HG03575 (cell line): ENCODE measurements at regions not wholly inside any gene's neighbourhood (a gene's known extent, or its start where the extent isn't known, plus 50 kb on each side); places are given as distances from the start of the nearest gene placed in this dataset.

Source experiments
- ATAC-seq: cut with Tn5 transposase; IDR thresholded peaks from one replicate; pipeline ENCODE4 v1.9.1; 2021; ENCODE audit not compliant: unreplicated experiment, insufficient number of reproducible peaks, low FRiP score; ENCODE audit errors: extremely low read depth

GRCh38 chr13:39225860-39226259 is 187.6 kb downstream of the NHLRC3 start:
- ATAC-seq = no peak

- no peak for ATAC-seq
Measured at GRCh38 chr13:39226359-39226758, 188.1 kb downstream of the NHLRC3 start.

DNA sequence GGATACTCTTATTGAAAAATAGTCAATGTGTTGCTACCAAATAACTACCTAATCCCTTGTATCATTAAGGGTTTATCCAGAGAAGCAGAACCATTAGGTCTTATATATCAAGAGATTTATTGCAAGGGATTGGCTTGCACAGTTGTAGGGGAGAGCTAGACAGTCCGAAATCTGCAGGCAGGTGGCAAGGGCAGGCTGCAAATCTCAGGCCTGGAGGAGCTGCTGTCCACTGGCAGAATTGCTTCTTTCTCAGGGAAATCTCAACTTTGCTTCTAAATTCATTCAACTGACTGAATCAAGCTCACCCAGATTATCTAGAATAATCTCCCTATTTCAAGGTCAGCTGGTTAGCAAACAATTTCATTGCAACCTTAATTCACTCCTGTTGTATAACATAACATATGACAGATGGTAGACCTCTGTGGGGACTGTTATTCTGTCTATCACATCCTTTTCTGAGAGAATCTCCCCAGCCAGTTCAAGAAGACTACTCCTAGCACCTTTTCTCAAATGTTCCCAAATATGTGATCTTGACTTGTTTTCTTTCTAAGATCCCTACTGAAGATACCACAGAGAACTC is 194.2 kb downstream of the NHLRC3 start:
- no peak for ATAC-seq

- no peak for ATAC-seq
Measured at GRCh38 chr13:39232999-39233398, 194.7 kb downstream of the NHLRC3 start.

- no peak for ATAC-seq
Measured at GRCh38 chr13:39233519-39233918, 195.3 kb downstream of the NHLRC3 start.

DNA sequence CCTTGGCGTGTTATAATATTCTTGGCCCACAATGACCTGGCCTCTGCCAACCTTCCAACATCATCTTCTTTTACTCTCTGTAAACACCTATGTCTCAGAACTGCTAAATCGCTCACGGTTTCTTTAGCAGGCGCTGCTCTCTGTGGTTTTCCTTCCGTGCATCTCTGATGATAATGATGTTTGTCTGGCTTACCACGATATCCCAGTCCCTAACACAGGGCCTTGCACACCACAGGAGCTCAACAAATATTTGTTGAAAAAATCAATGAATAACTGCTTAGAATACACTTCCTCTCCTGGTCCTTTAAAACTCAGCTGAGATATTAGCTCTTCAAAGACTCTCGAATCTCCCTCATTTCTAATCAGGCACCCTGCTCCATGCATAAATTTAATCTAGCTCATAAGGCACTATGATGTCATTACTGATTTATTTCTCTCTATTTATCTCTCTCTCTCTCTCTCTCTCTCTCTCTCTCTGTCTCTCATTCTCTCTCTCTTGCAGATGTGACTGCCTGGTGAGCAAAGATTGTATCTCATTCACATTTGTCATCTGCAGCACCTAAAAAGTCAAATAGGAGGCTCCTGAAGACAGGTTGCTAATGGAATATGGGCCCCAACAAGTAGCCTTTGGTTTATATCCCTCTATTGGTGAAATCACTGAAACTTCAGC is 206.4 kb downstream of the NHLRC3 start:
- ATAC-seq = no peak

- ATAC-seq = no peak
Measured at GRCh38 chr13:39245688-39246087, 207.4 kb downstream of the NHLRC3 start.

DNA sequence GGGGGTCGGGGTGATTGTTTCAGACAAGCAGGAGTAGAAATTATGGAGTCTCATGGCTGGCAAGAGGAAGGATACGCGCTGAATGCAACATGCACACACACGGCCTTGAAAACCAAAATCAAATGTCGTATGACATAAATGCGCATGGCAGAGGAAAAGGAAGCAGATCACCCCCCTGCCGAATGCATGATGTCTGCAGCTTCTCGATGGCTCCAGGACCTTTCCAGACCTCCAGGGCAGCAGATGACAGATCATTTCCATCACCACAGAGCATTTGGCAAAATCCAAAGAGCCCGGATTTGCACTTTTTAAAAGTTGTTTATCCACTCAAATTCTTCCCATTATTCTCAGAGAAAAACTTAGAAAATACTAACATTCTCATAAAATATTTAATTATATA is 211.7 kb downstream of the NHLRC3 start:
- ATAC-seq = no peak

- no peak for ATAC-seq
Measured at GRCh38 chr13:39250440-39250839, 212.2 kb downstream of the NHLRC3 start.

- ATAC-seq = no peak
Measured at GRCh38 chr13:39251340-39251739, 213.1 kb downstream of the NHLRC3 start.

- ATAC-seq = no peak
Measured at GRCh38 chr13:39253774-39254173, 215.5 kb downstream of the NHLRC3 start.

DNA sequence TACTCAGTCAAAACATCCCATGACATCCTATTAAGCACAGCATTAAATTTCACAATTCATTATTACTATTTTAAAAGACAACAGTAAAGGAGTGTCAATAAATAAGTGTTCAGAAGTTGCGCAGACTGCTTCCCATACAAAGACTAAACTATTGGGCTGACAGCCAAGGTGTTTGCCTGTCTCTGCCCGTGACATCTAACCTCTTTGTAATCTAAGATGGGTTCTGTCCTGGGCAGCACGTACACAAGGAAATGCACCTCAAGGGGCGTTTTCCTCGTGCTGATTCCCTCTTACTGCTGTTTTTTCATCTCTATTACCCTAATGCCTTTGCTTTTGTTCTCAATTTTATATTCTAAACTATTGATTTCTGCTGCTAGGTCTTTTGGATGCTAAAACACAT is 216.3 kb downstream of the NHLRC3 start:
- ATAC-seq = no peak

GRCh38 chr13:39257642-39258041 is 219.4 kb downstream of the NHLRC3 start:
- no peak for ATAC-seq

DNA sequence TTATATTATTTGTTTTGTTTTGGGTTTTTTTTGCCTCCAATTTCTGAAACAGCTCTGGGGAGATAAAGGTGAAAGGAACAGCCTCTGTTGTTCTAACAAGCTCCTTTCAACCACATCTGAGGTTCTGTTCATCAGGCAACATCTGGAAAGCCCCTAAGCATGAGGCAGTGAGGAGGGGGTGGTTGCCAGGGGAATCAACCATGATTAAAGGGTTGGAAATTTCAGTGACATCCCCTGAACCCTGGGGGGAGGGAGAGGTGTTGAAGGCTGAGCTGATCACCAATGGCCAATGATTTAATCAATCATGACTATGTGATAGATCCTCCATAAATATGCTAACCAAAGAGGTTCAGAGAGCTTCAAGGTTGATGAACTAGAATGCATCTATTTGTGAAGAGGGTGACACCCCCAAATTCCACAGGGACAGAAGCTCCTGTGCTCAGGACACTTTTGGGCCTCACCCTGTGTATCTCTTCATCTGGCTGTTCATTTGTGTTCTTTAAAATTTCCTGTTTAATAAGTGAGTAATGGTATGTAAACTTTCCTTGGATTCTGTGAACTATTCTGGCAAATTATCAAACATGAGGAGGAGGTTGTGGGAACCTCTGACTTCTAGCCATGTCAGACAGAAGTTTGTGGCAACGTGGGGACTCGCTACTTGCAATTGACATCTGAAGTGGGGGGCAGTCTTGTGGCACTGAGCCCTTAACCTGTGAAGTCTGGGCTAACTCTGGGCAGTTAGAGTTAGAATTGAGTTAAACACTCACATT is 221.3 kb downstream of the NHLRC3 start:
- no peak for ATAC-seq

DNA sequence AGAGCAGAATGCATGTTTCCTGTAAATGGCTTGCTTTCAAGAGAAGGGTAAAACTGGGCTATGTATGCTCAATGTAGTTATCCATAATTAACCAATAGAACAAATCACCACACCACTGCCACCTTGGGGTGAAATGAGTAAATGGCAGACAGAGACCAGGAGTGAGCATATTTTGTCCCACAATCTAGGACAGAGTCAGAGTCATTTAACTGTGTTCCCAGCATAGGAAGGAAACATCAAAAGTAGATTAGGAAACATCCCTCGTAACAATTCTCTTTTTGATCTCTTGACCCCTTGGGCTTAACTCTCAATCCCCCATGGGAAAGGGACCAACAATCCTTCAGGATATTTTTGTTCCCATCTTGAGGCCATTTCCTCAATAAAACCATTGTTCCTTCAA is 224.8 kb downstream of the NHLRC3 start:
- ATAC-seq = no peak

DNA sequence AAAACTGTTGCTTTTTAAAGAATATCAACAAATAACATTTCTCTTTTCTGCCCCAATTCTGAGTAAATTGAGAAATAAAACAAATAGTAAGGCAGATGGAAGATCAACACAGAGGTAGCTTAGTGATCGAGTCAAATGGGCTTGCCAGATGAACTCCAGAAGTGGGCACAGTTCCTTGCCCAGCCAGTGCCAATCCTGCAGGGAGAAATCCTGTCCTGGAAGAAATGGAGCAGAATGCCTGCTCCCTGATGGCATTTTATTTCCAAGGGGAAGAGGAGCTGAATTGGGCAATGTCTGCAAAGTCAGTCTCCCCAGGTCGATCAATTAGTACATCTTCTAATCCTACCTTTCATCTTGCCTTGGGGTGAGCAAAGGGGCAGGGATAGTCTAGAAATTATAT is 225.3 kb downstream of the NHLRC3 start:
- no peak for ATAC-seq

GRCh38 chr13:39266426-39266825 is 228.2 kb downstream of the NHLRC3 start:
- no peak for ATAC-seq

GRCh38 chr13:39268398-39268797 is 230.1 kb downstream of the NHLRC3 start:
- no peak for ATAC-seq

DNA sequence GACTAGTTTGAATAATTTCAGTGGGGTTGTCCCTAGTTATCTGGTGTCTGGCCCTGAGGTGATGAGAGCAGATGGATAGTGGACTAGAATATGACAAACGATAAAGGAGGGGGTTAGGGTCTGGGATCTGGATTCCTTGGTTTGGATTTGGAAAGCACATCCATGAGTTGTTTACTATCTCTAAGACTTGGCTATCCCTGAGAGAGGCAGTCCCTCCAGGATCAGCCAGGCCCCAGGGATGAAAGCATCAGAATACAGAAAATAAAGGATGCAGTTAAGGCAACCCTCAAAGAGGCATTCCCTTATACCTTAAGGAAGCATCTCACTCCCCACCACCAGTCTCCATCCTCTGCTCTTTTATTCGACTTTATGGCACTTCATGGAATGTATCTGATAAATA is 230.7 kb downstream of the NHLRC3 start:
- no peak for ATAC-seq

DNA sequence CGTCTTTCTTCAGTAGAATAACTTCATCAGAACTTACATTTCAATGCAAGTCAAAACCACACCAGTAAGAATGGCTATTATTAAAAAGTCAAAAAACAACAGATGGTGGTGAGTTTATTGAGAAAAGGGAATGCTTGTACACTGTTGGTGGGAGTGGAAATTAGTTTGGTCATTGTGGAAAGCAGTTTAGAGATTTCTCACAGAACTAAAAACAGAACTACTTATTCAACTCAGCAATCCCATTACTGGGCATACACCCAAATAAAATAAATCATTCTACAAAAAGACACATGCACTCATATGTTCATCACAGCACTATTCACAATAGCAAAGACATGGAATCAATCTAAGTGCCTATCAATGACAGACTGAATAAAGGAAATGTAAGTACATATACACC is 231.2 kb downstream of the NHLRC3 start:
- no peak for ATAC-seq
